H1 (cell line): ENCODE measurements at regions not wholly inside any gene's neighbourhood (a gene's known extent, or its start where the extent isn't known, plus 50 kb on each side); places are given as distances from the start of the nearest gene placed in this dataset.

Experiments used
- CTCF ChIA-PET: fragments of 300-600 bp; sonication (Branson Sonifier 250); formaldehyde crosslinking; loops from one replicate; lab custom pipeline; 2021; ENCODE audit not compliant: partially characterized antibody; lab: Charles Lee
- POLR2A ChIA-PET: fragments of 300-600 bp; sonication (Branson Sonifier 250); formaldehyde crosslinking; loops from one replicate; lab custom pipeline; 2021; ENCODE audit warnings: inconsistent platforms; ENCODE audit not compliant: partially characterized antibody; lab: Charles Lee
- DNase-seq, 2 experiments: peaks; one replicate each; pipeline versions ENCODE4 v3.0.0 to v3.0.0-alpha.2; 2010 to 2022; ENCODE audit warnings: low spot score in 2 of 2, low read depth in 1 of 2, mixed read lengths in 1 of 2
- FAIRE-seq: peaks from 2 replicates; lab custom pipeline; 2011; peaks lifted over from hg19 to GRCh38; lab: Jason Lieb, UNC
- H2AFZ ChIP-seq: 2 replicates; pipeline ENCODE4 v1.8.1; 2012; ENCODE audit warnings: low read length, inconsistent platforms
- H2AK5ac ChIP-seq: 2 replicates; pipeline ENCODE4 v1.6.1; 2013; ENCODE audit warnings: low read depth, low read length
- H2BK120ac ChIP-seq: replicated peaks from 2 replicates; pipeline ENCODE3; 2013; ENCODE audit warnings: low read depth, low read length, inconsistent platforms
- H2BK12ac ChIP-seq: 2 replicates; pipeline ENCODE4 v1.6.1; 2013; ENCODE audit warnings: low read depth, low read length
- H2BK15ac ChIP-seq: 2 replicates; pipeline ENCODE4 v1.6.1; 2013; ENCODE audit warnings: low read length
- H2BK20ac ChIP-seq: 2 replicates; pipeline ENCODE4 v1.6.1; 2013; ENCODE audit warnings: low read length
- H2BK5ac ChIP-seq: 2 replicates; pipeline ENCODE4 v1.6.1; 2013; ENCODE audit warnings: low read depth, low read length
- H3K14ac ChIP-seq: 2 replicates; pipeline ENCODE4 v1.6.1; 2013; ENCODE audit warnings: inconsistent platforms; ENCODE audit not compliant: insufficient read length
- H3K18ac ChIP-seq: 2 replicates; pipeline ENCODE4 v1.6.1; 2013; ENCODE audit warnings: low read length; ENCODE audit errors: extremely low read depth
- H3K23ac ChIP-seq: 2 replicates; pipeline ENCODE4 v1.6.1; 2013; ENCODE audit warnings: inconsistent platforms; ENCODE audit not compliant: insufficient read length
- H3K23me2 ChIP-seq: 2 replicates; pipeline ENCODE4 v1.6.1; 2013; ENCODE audit warnings: low read depth, low read length
- H3K27ac ChIP-seq: 2 replicates; pipeline ENCODE4 v1.6.1; 2011; ENCODE audit warnings: low read depth, low read length, inconsistent platforms
- H3K27me3 ChIP-seq, 4 experiments: replicated peaks in 1 of 4; 1 replicate in 1 of 4; 2 replicates in 3 of 4; pipeline versions ENCODE4 v1.6.1 to v1.8.1; 2011 to 2013; ENCODE audit warnings: low read length in 3 of 4, mild to moderate bottlenecking in 3 of 4, inconsistent platforms in 2 of 4, mixed read lengths in 2 of 4, moderate library complexity in 1 of 4; ENCODE audit not compliant: control insufficient read depth in 3 of 4, insufficient read depth in 3 of 4; ENCODE audit errors: extremely low read depth in 1 of 4
- H3K36me3 ChIP-seq, 4 experiments: 2 replicates each; pipeline versions ENCODE4 v1.6.1 to v1.8.1; 2011 to 2013; ENCODE audit warnings: mild to moderate bottlenecking in 4 of 4, low read length in 3 of 4, moderate library complexity in 2 of 4, control low read depth in 1 of 4, inconsistent platforms in 1 of 4; ENCODE audit not compliant: insufficient read depth in 4 of 4, control insufficient read depth in 2 of 4
- H3K4ac ChIP-seq: replicated peaks from 2 replicates; pipeline ENCODE3; 2013; ENCODE audit warnings: low read length, low read depth, mixed read lengths, inconsistent platforms; ENCODE audit not compliant: insufficient read length
- H3K4me1 ChIP-seq, 4 experiments: replicated peaks in 1 of 4; 1 replicate in 1 of 4; 2 replicates in 3 of 4; pipeline versions ENCODE4 v1.6.1 to v1.8.1; 2011 to 2013; ENCODE audit warnings: low read length in 3 of 4, inconsistent platforms in 2 of 4, mixed read lengths in 1 of 4; ENCODE audit not compliant: insufficient read depth in 4 of 4, control insufficient read depth in 3 of 4
- H3K4me2 ChIP-seq, 2 experiments: 2 replicates each; pipeline versions ENCODE4 v1.6.1 to v1.8.1; 2011 to 2013; ENCODE audit warnings: low read depth in 2 of 2, low read length in 2 of 2, control low read depth in 1 of 2, inconsistent platforms in 1 of 2, mild to moderate bottlenecking in 1 of 2; ENCODE audit not compliant: insufficient read depth in 1 of 2
- H3K4me3 ChIP-seq, 4 experiments: fragments of 200-600, 300-600 bp in 1 of 4; sonication (generic), shearing (Covaris generic), sonication (Bioruptor Twin) in 1 of 4; 2 replicates each; pipeline versions ENCODE4 v1.5.1 to v1.8.1; 2011 to 2016; ENCODE audit warnings: low read length in 4 of 4, low read depth in 3 of 4, control low read depth in 2 of 4, inconsistent platforms in 2 of 4, mild to moderate bottlenecking in 2 of 4, mixed read lengths in 1 of 4, moderate library complexity in 1 of 4; ENCODE audit not compliant: insufficient read depth in 2 of 4; ENCODE audit errors: extremely low read depth in 1 of 4
- H3K56ac ChIP-seq: replicated peaks from 2 replicates; pipeline ENCODE3; 2013; ENCODE audit warnings: low read depth, mild to moderate bottlenecking, mixed read lengths, low read length, inconsistent platforms; ENCODE audit not compliant: insufficient read length
- H3K79me1 ChIP-seq: 2 replicates; pipeline ENCODE4 v1.6.1; 2013; ENCODE audit warnings: low read depth, low read length, control low read depth
- H3K79me2 ChIP-seq, 2 experiments: 2 replicates each; pipeline versions ENCODE4 v1.6.1 to v1.8.1; 2012 to 2013; ENCODE audit warnings: low read length in 2 of 2, mild to moderate bottlenecking in 2 of 2, inconsistent platforms in 1 of 2; ENCODE audit not compliant: insufficient read depth in 2 of 2, control insufficient read depth in 1 of 2
- H3K9ac ChIP-seq, 4 experiments: replicated peaks in 1 of 4; 1 replicate in 1 of 4; 2 replicates in 3 of 4; pipeline versions ENCODE4 v1.6.1 to v1.8.1; 2011 to 2013; ENCODE audit warnings: low read depth in 3 of 4, low read length in 3 of 4, control low read depth in 2 of 4, mild to moderate bottlenecking in 2 of 4, moderate library complexity in 2 of 4, inconsistent platforms in 1 of 4; ENCODE audit errors: extremely low read depth in 1 of 4
- H3K9me3 ChIP-seq, 2 experiments: 2 replicates each; pipeline versions ENCODE4 v1.6.1 to v1.8.1; 2012 to 2013; ENCODE audit warnings: mild to moderate bottlenecking in 2 of 2, moderate library complexity in 2 of 2, control low read depth in 1 of 2, inconsistent platforms in 1 of 2, low read depth in 1 of 2, low read length in 1 of 2, mixed read lengths in 1 of 2; ENCODE audit not compliant: insufficient read depth in 2 of 2
- H4K20me1 ChIP-seq, 2 experiments: replicated peaks in 1 of 2; 2 replicates each; pipeline versions ENCODE3 to v1.8.1; 2011 to 2013; ENCODE audit warnings: inconsistent platforms in 2 of 2, low read length in 2 of 2, mild to moderate bottlenecking in 1 of 2; ENCODE audit not compliant: insufficient read depth in 2 of 2, control insufficient read depth in 1 of 2
- H4K5ac ChIP-seq: 2 replicates; pipeline ENCODE4 v1.6.1; 2013; ENCODE audit warnings: low read length, low read depth, mixed read lengths, inconsistent platforms; ENCODE audit not compliant: insufficient read length
- H4K8ac ChIP-seq: 2 replicates; pipeline ENCODE4 v1.8.0; 2013; ENCODE audit warnings: mild to moderate bottlenecking, moderate library complexity, low read length, inconsistent platforms; ENCODE audit not compliant: insufficient read depth; ENCODE audit errors: extremely low read depth
- H4K91ac ChIP-seq: replicated peaks from 2 replicates; pipeline ENCODE3; 2013; ENCODE audit warnings: low read length, mixed read lengths, inconsistent platforms; ENCODE audit not compliant: insufficient read length
- BRCA1 ChIP-seq: IDR thresholded peaks from 2 replicates; pipeline ENCODE4 v1.6.1; 2012; ENCODE audit warnings: low read depth, low read length, improper control_type of control experiment
- CHD2 ChIP-seq: IDR thresholded peaks from 2 replicates; pipeline ENCODE4 v1.6.1; 2012; ENCODE audit warnings: low read length, improper control_type of control experiment
- CTCF ChIP-seq, 3 experiments: IDR thresholded peaks; 1 replicate in 2 of 3; 2 replicates in 1 of 3; pipeline versions ENCODE4 v1.5.1 to v1.6.1; 2011; ENCODE audit warnings: low read length in 3 of 3, mild to moderate bottlenecking in 3 of 3, inconsistent platforms in 2 of 3, low read depth in 1 of 3, moderate library complexity in 1 of 3; ENCODE audit not compliant: insufficient read depth in 1 of 3; ENCODE audit errors: control extremely low read depth in 1 of 3
- HDAC6 ChIP-seq: IDR thresholded peaks from one replicate; pipeline ENCODE4 v1.7.1; 2012; ENCODE audit warnings: low read depth, mild to moderate bottlenecking, inconsistent platforms, low read length, moderate library complexity
- TEAD4 ChIP-seq: IDR thresholded peaks from 2 replicates; pipeline ENCODE4 v1.6.1; 2012; ENCODE audit warnings: low read depth, low read length, inconsistent platforms, mixed read lengths
- WGBS, 2 experiments: shearing (Covaris generic) in 1 of 2; methylation state at CpG; one replicate each; pipeline versions ENCODE4 v1.1.6 to v1.1.7; 2013 to 2015; ENCODE audit warnings: low lambda C conversion rate in 2 of 2, mixed read lengths in 2 of 2, inconsistent platforms in 1 of 2, low coverage in 1 of 2, missing lambda C conversion rate in 1 of 2; ENCODE audit not compliant: insufficient replicate concordance in 2 of 2, insufficient coverage in 1 of 2, insufficient read length in 1 of 2; ENCODE audit errors: extremely low coverage in 1 of 2, missing lambda C conversion rate in 1 of 2; 5-methylcytosine and 5-hydroxymethylcytosine counted together

GRCh38 chr4:152221816-152222516, 313.9 kb downstream of the FBXW7 start:
- H2BK120ac ChIP-seq = no peak overlapping the region
- no peak overlapping the region for H3K4me2 ChIP-seq
- H2BK5ac ChIP-seq = no peak overlapping the region
- no peak overlapping the region for H3K4ac ChIP-seq
- H3K9ac ChIP-seq = no peak overlapping the region
- H3K36me3 ChIP-seq = no peaks in the 10 kb centered on the region
- no peak overlapping the region for H2AFZ ChIP-seq
- H3K14ac ChIP-seq = no peak overlapping the region
- H3K27ac ChIP-seq = no peak overlapping the region
- no peak overlapping the region for H3K18ac ChIP-seq
- H2BK12ac ChIP-seq = no peak overlapping the region
- no peaks in the 10 kb centered on the region for H3K4me1 ChIP-seq
- no peak overlapping the region for H3K23ac ChIP-seq
- FAIRE-seq (no peak), DNase-seq (no peak)
- no peak overlapping the region for H3K56ac ChIP-seq
- no peak overlapping the region for H2BK15ac ChIP-seq
- no peak overlapping the region for H4K8ac ChIP-seq
- no peaks in the 10 kb centered on the region for H4K20me1 ChIP-seq
- no peak overlapping the region for H2BK20ac ChIP-seq
- POLR2A ChIA-PET = no interaction called here
- 86% methylated on average over 10 of the region's 10 CpGs; no CpG with 5 or more reads in 1 of the 2 experiments for WGBS, 2 experiments
- no peak overlapping the region for H3K4me3 ChIP-seq
- H3K79me1 ChIP-seq = no peaks in the 10 kb centered on the region
- H2AK5ac ChIP-seq = no peak overlapping the region
- no peak overlapping the region for H4K5ac ChIP-seq
- no peaks in the 10 kb centered on the region for H3K27me3 ChIP-seq
- no peak for TF ChIP-seq CTCF (IDR thresholded peaks at IDR 0.05; ENCODE audit: control extremely low read depth in 1 of 3, insufficient read depth in 1 of 3, low read depth in 1 of 3, low read length in 3 of 3)
- no peak for TF ChIP-seq TEAD4
- no peak for TF ChIP-seq HDAC6
- TF ChIP-seq BRCA1 = no peak
- no peak for TF ChIP-seq CHD2
- no peak overlapping the region for H4K91ac ChIP-seq
- H3K9me3 ChIP-seq = 0 out of 4 replicates have a peak, but pooled peaks cover 0 to 3% of the 10 kb centered on the region in 2 experiments
- no peaks in the 10 kb centered on the region for H3K79me2 ChIP-seq
- CTCF ChIA-PET = interaction anchor here (0.6 kb wide), 1 partner anchor 1055 kb away, joined by 3 read pairs; no protein-coding TSS in a partner anchor
- no peaks in the 10 kb centered on the region for H3K23me2 ChIP-seq
